SK-N-MC (cell line): ENCODE measurements at regions not wholly inside any gene's neighbourhood (a gene's known extent, or its start where the extent isn't known, plus 50 kb on each side); places are given as distances from the start of the nearest gene placed in this dataset.

Experiments
- EZH2 ChIP-seq: fragments of 200-600 bp; sonication (generic); IDR thresholded peaks from one replicate; pipeline ENCODE4 v1.6.1; 2017; ENCODE audit warnings: antibody characterized with exemption
- POLR2AphosphoS5 ChIP-seq: IDR thresholded peaks from 2 replicates; pipeline ENCODE4 v1.6.1; 2012; ENCODE audit warnings: mild to moderate bottlenecking, low read depth, low read length, borderline replicate concordance

GRCh38 chr6:27140999-27141528, 106.4 kb upstream of the PRSS16 start:
- TF ChIP-seq POLR2AphosphoS5: no peak
- no peak for TF ChIP-seq EZH2
